Astrocyte of the spinal cord (primary cell): ENCODE measurements at regions not wholly inside any gene's neighbourhood (a gene's known extent, or its start where the extent isn't known, plus 50 kb on each side); places are given as distances from the start of the nearest gene placed in this dataset.

Source experiments
- DNase-seq: peaks from one replicate; pipeline ENCODE4 v3.0.0; 2011; ENCODE audit warnings: low read depth, low spot score
- H3K4me3 ChIP-seq: 2 replicates; pipeline ENCODE4 v1.5.1; 2011; ENCODE audit warnings: low read depth, mild to moderate bottlenecking, low read length, moderate library complexity
- CTCF ChIP-seq: IDR thresholded peaks from 2 replicates; pipeline ENCODE4 v1.5.1; 2012; ENCODE audit warnings: low read depth, mild to moderate bottlenecking, low read length, inconsistent platforms
- in situ Hi-C: cut with HindIII; loops from 2 replicates; pipeline ENCODE4 v1.10.0; 2017; ENCODE audit warnings: low sequenced_read_pairs

- no peak overlapping the region for H3K4me3 ChIP-seq
- in situ Hi-C loops: no loop called here
- no peak for TF ChIP-seq CTCF
- no peak for DNase-seq
Measured at GRCh38 chr17:70298929-70299531, 129.7 kb downstream of the KCNJ2 start.

- no peak for TF ChIP-seq CTCF
- in situ Hi-C loops: no loop called here
- DNase-seq: peak; percentile 82
- H3K4me3 ChIP-seq: no peak overlapping the region
Measured at GRCh38 chr17:70307430-70308225, 138.3 kb downstream of the KCNJ2 start.

DNA sequence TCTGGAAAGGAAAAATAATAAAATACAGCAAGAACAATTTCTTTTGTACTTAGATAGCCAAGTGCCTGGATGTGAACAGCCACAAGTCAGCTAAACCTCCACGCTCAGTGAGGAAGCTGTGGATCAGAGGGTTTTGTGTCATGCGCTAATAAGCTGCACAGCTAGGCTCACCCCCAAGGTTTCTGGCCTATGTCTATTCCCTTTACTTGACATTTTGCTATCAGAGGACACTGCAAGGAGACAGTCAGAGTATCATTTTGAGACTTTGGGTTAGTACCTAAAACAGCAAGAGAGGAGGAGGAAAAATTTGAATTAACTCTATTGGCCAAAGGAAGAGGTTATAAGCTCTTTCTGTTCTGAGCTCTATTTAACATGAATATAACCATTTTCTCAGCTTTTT, 139.3 kb downstream of the KCNJ2 start:
- in situ Hi-C loops: no loop called here
- no peak overlapping the region for H3K4me3 ChIP-seq
- TF ChIP-seq CTCF: no peak
- no peak for DNase-seq

DNA sequence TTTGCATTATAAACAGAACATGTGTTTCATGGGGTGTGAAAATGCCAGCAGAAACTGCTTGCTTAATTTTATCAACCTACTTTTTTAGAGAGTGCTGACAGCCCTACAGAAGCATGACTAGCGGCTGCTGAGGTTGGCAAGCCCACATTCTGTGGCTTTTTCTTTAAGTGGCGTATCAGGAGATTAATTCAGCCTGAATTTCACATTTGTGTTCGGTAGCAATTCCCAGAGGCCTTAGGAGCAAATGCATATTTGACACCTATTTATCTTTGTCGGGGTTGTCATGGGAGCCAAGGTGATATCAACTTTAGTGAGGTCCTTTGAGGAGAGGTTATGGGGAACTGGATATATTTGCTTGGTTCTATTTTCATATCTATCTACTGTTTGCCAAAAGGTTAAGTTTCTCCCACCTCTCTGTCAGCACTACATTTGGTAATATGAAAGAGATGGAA, 140.9 kb downstream of the KCNJ2 start:
- peak; percentile 74 for DNase-seq
- in situ Hi-C loops: no loop called here
- TF ChIP-seq CTCF: no peak

GRCh38 chr17:70313086-70313852, 143.9 kb downstream of the KCNJ2 start:
- H3K4me3 ChIP-seq: no peak overlapping the region
- in situ Hi-C loops: no loop called here
- DNase-seq: peak; percentile 69
- no peak for TF ChIP-seq CTCF

More for the DNA sequence above, 140.9 kb downstream of the KCNJ2 start:
- no peak overlapping the region for H3K4me3 ChIP-seq

GRCh38 chr17:70314096-70314495, 144.8 kb downstream of the KCNJ2 start:
- in situ Hi-C loops: no loop called here
- H3K4me3 ChIP-seq: no peak overlapping the region
- peak; percentile 80 for DNase-seq
- no peak for TF ChIP-seq CTCF
